Aorta (tissue), 5 donors: ENCODE measurements at regions not wholly inside any gene's neighbourhood (a gene's known extent, or its start where the extent isn't known, plus 50 kb on each side); places are given as distances from the start of the nearest gene placed in this dataset.

Experiments used
- ATAC-seq: fragments of 200-7000 bp; cut with Tn5 transposase; one replicate; pipeline ENCODE4 v1.9.1; 2022; ENCODE audit warnings: moderate library complexity; ENCODE audit not compliant: low FRiP score
- DNase-seq, 2 donors: peaks; one replicate each; pipeline ENCODE4 v3.0.0-alpha.2; 2020
- H3K27ac ChIP-seq, 2 donors: one replicate each; pipeline ENCODE4 v1.5.1; 2013; ENCODE audit warnings: low read length in 2 of 2, mild to moderate bottlenecking in 2 of 2, moderate library complexity in 2 of 2, control low read depth in 1 of 2, inconsistent platforms in 1 of 2, low read depth in 1 of 2
- H3K27me3 ChIP-seq, 2 donors: one replicate each; pipeline ENCODE4 v1.6.1; 2013; ENCODE audit warnings: control low read depth in 1 of 2, low read length in 1 of 2, mild to moderate bottlenecking in 1 of 2, moderate library complexity in 1 of 2; ENCODE audit not compliant: insufficient read depth in 2 of 2, control insufficient read depth in 1 of 2
- H3K36me3 ChIP-seq, 2 donors: one replicate each; pipeline ENCODE4 v1.6.1; 2013; ENCODE audit warnings: control low read depth in 1 of 2, low read length in 1 of 2, mild to moderate bottlenecking in 1 of 2; ENCODE audit not compliant: insufficient read depth in 2 of 2, control insufficient read depth in 1 of 2
- H3K4me1 ChIP-seq, 2 donors: one replicate each; pipeline ENCODE4 v1.6.1; 2013; ENCODE audit warnings: low read length in 2 of 2, control low read depth in 1 of 2, mild to moderate bottlenecking in 1 of 2, moderate library complexity in 1 of 2; ENCODE audit not compliant: insufficient read depth in 2 of 2, control insufficient read depth in 1 of 2
- H3K4me3 ChIP-seq, 2 donors: one replicate each; pipeline ENCODE4 v1.5.1; 2013; ENCODE audit warnings: low read length in 2 of 2, control low read depth in 1 of 2, mild to moderate bottlenecking in 1 of 2
- H3K9me3 ChIP-seq: one replicate; pipeline ENCODE4 v1.6.1; 2013; ENCODE audit warnings: mild to moderate bottlenecking, low read length; ENCODE audit not compliant: control insufficient read depth
- WGBS, 2 donors: extraction: QIAGEN DNeasy Blood & Tissue Kit; methylation state at CpG; one replicate each; pipeline ENCODE4 v1.1.7; 2013; 5-methylcytosine and 5-hydroxymethylcytosine counted together
- intact Hi-C, 2 donors: fragments of 100-400 bp; cut with DNase I; formaldehyde crosslinking; loops; one replicate each; pipeline versions ENCODE4 v1.14.2 to v1.15.0; 2022
- donor health status: healthy with polysubstance abuse.
- donor health status: Bipolar disorder and iron deficiency.
- donor health status: DM: no; HTN: no; CAD: no.
- donor health status: DM: no; HTN: no; CAD: no.
- donor health status: DM: yes; HTN: yes; CAD: no.

DNA sequence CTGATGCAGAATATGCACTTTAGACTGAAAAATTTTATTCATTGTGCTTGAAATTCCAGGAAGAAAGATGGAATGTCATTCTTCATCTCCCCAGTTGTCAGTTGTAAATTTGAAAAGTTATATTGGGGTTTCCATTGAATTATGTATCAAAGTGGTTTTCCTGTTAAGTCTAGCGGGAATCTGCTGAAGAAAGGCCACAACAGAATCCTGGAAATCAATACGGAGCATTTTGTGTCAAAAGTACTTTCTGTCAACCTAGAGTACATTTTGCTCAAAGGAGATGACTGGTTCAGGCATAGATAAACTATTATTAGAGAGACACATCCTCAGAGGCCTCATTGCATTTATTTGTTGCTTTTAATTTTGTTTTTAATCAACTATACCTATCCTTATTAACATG is 538.2 kb upstream of the SEMA3D start:
- Histone ChIP-seq H3K9me3 (no peaks in the 10 kb centered on the region), H3K36me3 (no peaks in the 10 kb centered on the region), H3K27me3 (no peaks in the 10 kb centered on the region), H3K27ac (no peak overlapping the region), H3K4me3 (no peak overlapping the region), H3K4me1 (no peaks in the 10 kb centered on the region)
- no peak for ATAC-seq
- intact Hi-C loops, result no loop called here
- DNase-seq, result no peak
- 91 to 92% methylated on average over 2 of the region's 2 CpGs for WGBS, 2 donors

DNA sequence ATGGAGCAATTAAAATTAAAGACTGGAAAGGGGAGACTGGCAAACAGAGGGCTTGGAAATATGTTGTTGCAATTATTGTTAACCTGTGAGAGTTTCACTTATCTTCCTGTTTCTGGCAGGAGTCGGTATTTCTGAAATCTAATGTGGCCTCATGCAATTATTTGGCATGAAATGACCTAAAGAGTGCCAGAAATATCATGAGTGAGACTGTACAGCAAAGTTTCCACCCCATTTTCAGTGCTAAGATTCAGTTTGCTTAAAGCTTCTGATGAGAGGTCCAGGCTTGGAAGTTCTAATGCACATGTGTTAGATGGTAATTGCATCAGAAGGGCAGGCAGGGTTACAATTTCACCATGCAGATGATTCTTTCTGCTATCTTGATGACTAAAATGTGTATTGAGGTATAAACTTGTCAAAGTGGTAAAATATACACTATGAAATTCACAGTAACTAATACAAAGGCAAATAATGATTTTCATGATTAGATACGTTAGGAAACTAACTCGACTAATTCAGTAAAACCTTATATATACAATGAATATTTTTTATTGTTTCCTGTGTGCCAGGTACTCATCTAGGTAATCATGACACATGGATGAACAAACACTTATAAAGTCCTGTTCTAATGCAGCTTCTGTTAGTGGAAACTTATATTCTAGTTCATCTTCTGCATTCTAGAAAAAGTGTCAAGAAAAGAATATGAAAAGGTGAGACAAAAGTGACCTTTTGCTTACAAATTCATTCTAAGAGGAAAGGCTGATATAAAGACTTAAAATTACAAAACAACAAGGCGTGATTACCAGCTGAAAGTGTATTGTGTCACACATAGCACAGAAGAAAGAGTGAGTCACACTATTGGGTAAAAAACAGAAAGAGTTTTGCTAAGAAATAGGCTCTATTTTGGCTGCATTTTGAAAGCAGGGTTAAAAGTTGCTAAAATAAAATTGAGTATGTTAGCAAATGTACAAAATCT is 533.4 kb upstream of the SEMA3D start:
- ATAC-seq, result peak; percentile 72
- H3K4me1 ChIP-seq, result no peaks in the 10 kb centered on the region
- no peaks in the 10 kb centered on the region for H3K27me3 ChIP-seq
- intact Hi-C loops, result no loop called here
- 14 to 22% methylated on average over 4 of the region's 4 CpGs for WGBS, 2 donors
- no peaks in the 10 kb centered on the region for H3K9me3 ChIP-seq
- H3K27ac ChIP-seq, result no peak overlapping the region
- no peak overlapping the region for H3K4me3 ChIP-seq
- DNase-seq, result no peak
- H3K36me3 ChIP-seq, result no peaks in the 10 kb centered on the region

DNA sequence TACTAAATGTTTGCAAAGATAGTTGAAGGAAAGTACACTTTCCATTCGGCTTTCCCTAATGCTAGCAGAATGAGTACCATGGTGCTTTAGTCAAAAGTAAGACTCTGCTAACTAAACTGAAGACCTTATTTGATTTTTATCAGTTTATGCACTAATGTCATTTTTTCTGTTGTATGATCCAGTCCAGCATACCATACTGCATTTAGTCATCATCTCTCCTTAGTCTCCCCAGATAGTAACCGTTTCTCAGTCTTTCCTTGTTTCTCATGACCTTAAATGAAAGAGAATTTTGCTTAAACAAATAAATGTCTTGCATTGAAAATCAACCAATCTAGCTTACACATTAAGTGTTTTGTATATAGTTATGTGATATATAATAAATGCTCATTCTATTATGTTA is 529.5 kb upstream of the SEMA3D start:
- H3K4me3 ChIP-seq, result no peak overlapping the region
- DNase-seq, result no peak
- H3K27me3 ChIP-seq, result no peaks in the 10 kb centered on the region
- H3K9me3 ChIP-seq, result no peaks in the 10 kb centered on the region
- H3K36me3 ChIP-seq, result no peaks in the 10 kb centered on the region
- no peaks in the 10 kb centered on the region for H3K4me1 ChIP-seq
- intact Hi-C loops, result no loop called here
- no peak for ATAC-seq
- H3K27ac ChIP-seq, result no peak overlapping the region
- WGBS, 2 donors, result 57 to 60% methylated on average over 2 of the region's 2 CpGs

DNA sequence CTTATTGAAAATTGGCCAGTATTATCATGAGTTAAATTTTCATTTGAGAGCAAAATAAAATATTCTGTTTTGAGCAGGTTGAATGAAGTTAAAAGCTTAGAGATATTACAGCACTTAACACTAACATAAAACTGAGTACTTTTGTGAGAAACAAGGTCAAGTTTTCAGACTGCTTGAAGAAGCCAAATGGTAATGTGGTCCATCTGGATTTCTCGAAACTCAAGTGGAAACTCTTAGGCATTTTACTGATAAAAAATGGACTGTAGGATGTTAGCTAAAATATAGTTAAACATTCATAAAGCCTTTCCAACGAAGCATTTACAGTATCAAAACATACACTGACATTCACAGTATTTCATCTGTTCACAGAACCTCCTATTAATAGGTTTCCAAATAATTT is 528.1 kb upstream of the SEMA3D start:
- Histone ChIP-seq H3K9me3 (no peaks in the 10 kb centered on the region), H3K27ac (no peak overlapping the region), H3K36me3 (no peaks in the 10 kb centered on the region), H3K4me3 (no peak overlapping the region), H3K4me1 (no peaks in the 10 kb centered on the region), H3K27me3 (no peaks in the 10 kb centered on the region)
- DNase-seq (no peak), ATAC-seq (no peak)
- 43 to 58% methylated on average over 2 of the region's 2 CpGs for WGBS, 2 donors
- intact Hi-C loops, result no loop called here

DNA sequence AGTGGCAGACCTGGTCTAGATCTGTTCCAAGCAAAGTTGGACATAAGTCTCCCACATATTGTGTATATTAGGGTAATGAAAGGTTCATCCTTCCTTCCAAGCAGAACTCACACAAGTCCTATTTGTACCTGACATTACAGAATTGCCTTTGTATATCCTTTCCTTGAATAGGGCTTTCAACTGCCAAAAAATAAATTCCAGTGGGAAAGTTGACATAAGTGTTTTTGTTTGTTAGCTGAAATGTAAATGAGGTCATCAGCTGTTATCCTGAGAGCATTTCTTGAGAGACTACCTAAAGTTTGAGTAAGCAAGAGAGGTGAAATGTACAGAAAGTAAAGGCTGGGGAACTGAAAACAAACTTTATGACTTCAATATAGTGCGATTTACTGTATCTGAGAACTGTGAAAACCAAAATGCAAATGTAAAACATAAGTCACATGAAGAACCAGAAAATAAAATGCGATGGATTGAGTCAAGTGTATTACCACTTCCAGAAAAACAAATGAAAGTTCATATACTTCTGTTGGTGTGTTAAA is 527.3 kb upstream of the SEMA3D start:
- no peak for ATAC-seq
- Histone ChIP-seq H3K9me3 (no peaks in the 10 kb centered on the region), H3K27ac (no peak overlapping the region), H3K36me3 (no peaks in the 10 kb centered on the region), H3K4me1 (no peaks in the 10 kb centered on the region), H3K27me3 (no peaks in the 10 kb centered on the region), H3K4me3 (no peak overlapping the region)
- 96 to 99% methylated on average over 2 of the region's 2 CpGs for whole genome bisulfite sequencing, 2 donors
- no peak for DNase-seq
- intact Hi-C loops, result no loop called here

DNA sequence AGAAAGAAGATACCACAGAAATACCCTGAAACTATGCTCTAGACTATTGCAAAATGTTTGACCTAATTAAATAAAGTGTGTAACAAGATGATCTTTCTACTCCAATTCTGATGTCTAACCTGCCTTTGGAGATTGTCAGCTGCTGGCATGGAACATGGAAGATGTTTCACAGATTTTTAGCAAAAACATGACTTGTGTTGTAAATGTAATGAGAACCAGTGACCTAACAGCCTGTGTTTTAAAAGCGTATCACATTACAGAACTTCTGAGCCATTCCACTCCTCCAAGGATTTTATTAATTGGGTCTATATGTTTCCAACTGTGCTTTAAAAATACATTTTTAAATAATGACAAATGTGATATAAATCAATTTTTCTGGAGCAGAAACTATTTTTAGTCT is 526.3 kb upstream of the SEMA3D start:
- H3K27ac ChIP-seq, result no peak overlapping the region
- intact Hi-C loops, result no loop called here
- no peaks in the 10 kb centered on the region for H3K4me1 ChIP-seq
- ATAC-seq, result no peak
- H3K27me3 ChIP-seq, result no peaks in the 10 kb centered on the region
- no peaks in the 10 kb centered on the region for H3K9me3 ChIP-seq
- no peaks in the 10 kb centered on the region for H3K36me3 ChIP-seq
- no peak overlapping the region for H3K4me3 ChIP-seq
- WGBS, 2 donors, result 95 to 97% methylated on average over 1 of the region's 1 CpG
- no peak for DNase-seq

DNA sequence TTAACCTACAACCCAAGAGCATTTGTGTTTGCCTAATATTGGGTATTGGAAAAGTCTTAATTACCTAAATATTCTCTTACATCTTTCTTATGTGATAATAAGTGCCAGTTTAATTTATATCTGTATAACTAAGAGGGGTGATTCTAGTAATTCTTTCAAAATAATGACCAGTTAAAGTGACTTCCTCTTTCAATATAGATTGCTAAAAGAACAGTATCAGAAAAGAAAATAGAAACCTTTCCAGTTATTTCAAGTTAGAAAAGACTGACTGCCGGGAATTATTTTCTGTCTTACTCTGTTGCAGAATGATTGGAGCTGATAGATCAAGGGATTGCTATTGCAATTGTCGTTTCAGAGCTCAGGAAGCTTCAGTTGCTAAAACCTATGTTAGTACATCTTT is 525.0 kb upstream of the SEMA3D start:
- H3K9me3 ChIP-seq, result no peaks in the 10 kb centered on the region
- no peaks in the 10 kb centered on the region for H3K36me3 ChIP-seq
- H3K27ac ChIP-seq, result no peak overlapping the region
- no peaks in the 10 kb centered on the region for H3K27me3 ChIP-seq
- 56 to 59% methylated on average over 2 of the region's 2 CpGs for WGBS, 2 donors
- no peaks in the 10 kb centered on the region for H3K4me1 ChIP-seq
- no peak overlapping the region for H3K4me3 ChIP-seq
- intact Hi-C loops, result no loop called here
- no peak for ATAC-seq
- no peak for DNase-seq

DNA sequence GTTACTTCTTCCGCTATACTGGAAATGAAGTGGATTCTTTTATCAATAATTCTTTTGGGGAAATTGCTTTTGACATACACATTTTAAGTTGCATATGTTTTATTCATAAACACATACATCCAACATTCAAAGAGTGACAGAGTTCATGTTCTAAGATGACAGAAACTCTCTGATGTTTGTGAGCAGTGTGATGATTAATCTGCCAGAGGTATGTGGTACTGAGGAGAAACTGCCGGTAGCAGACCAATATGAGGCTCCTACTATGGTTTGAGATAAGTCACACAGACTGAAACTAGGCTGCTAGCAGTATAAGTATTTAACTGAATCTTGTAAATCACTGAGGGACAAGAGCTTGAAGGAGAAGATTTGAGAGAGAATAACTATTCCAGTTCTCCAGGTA is 524.1 kb upstream of the SEMA3D start:
- H3K9me3 ChIP-seq, result no peaks in the 10 kb centered on the region
- ATAC-seq (no peak), DNase-seq (no peak)
- no peaks in the 10 kb centered on the region for H3K27me3 ChIP-seq
- H3K4me3 ChIP-seq, result no peak overlapping the region
- 77 to 84% methylated on average over 2 of the region's 2 CpGs for WGBS, 2 donors
- H3K27ac ChIP-seq, result no peak overlapping the region
- intact Hi-C loops, result no loop called here
- no peaks in the 10 kb centered on the region for H3K4me1 ChIP-seq
- no peaks in the 10 kb centered on the region for H3K36me3 ChIP-seq

DNA sequence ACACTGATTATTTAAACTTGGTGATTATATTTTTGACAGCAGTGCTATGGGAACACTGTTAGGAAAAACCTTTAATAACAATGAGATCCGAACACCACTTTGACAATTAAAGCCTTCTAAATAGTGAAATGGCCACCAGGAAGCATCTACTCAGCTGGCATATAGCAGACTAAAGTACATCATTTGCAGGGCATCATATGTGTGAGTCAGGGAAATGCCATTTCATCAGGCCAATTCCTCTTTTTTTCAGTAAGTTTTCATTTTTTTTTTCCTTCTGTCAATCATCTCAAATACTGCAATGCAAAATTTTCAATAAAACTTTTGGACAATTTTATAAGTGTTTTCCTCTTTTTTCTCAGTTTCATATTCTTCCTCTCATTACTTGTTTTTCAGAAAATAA is 521.4 kb upstream of the SEMA3D start:
- Histone ChIP-seq H3K27me3 (no peaks in the 10 kb centered on the region), H3K4me1 (no peaks in the 10 kb centered on the region), H3K27ac (no peak overlapping the region), H3K4me3 (no peak overlapping the region), H3K9me3 (no peaks in the 10 kb centered on the region), H3K36me3 (no peaks in the 10 kb centered on the region)
- WGBS, 2 donors, result 16 to 25% methylated on average over 1 of the region's 1 CpG
- DNase-seq (no peak), ATAC-seq (no peak)
- intact Hi-C loops, result no loop called here
